K562 (cell line): ENCODE measurements at regions not wholly inside any gene's neighbourhood (a gene's known extent, or its start where the extent isn't known, plus 50 kb on each side); places are given as distances from the start of the nearest gene placed in this dataset.

Source experiments
- ATAC-seq: fragments of 200-7000 bp; cut with Tn5 transposase; 3 replicates; pipeline ENCODE4 v1.9.1; 2020; ENCODE audit warnings: moderate library complexity
- BruUV-seq: library from RNA; stranded (reverse); fragments of 400-500 nt; replicated peaks from 2 replicates; lab custom pipeline; 2021; lab: Mats Ljungman, UMichigan
- CTCF ChIA-PET: fragments of 300-600 bp; formaldehyde crosslinking; extraction: SDS; loops from one replicate; lab custom pipeline; 2021; ENCODE audit warnings: low intra/inter-chr PET ratio; lab: Yijun Ruan, JAX
- POLR2A ChIA-PET: fragments of 300-600, 350-650 bp; sonication (Branson Sonifier 250); formaldehyde crosslinking; extraction: SDS; loops from one replicate; lab custom pipeline; 2021; ENCODE audit warnings: antibody characterized with exemption, inconsistent platforms; lab: Yijun Ruan, JAX
- DNase-seq, 4 experiments: peaks; one replicate each; pipeline versions ENCODE4 v3.0.0 to v3.0.0-alpha.2; 2011 to 2018; ENCODE audit warnings: low spot score in 3 of 4, mixed read lengths in 3 of 4; ENCODE audit errors: extremely low read depth in 1 of 4
- FAIRE-seq: peaks from 2 replicates; lab custom pipeline; 2011; peaks lifted over from hg19 to GRCh38; lab: Jason Lieb, UNC
- H2AFZ ChIP-seq: 2 replicates; pipeline ENCODE4 v1.6.0; 2011; ENCODE audit warnings: low read depth, low read length, control low read depth, inconsistent platforms
- H3K27ac ChIP-seq: fragments of 200-600 bp; 3 replicates; pipeline ENCODE4 v1.8.0; 2011; ENCODE audit warnings: low read depth, mild to moderate bottlenecking, control low read depth, inconsistent platforms, low read length, moderate library complexity, mixed read lengths; ENCODE audit errors: extremely low read depth
- H3K27me3 ChIP-seq, 2 experiments: fragments of 300-600 bp in 1 of 2; 2 replicates in 1 of 2; 3 replicates in 1 of 2; pipeline versions ENCODE4 v1.6.0 to v1.8.0; 2011; ENCODE audit warnings: inconsistent platforms in 2 of 2, low read length in 2 of 2, mild to moderate bottlenecking in 1 of 2, mixed read lengths in 1 of 2, moderate library complexity in 1 of 2; ENCODE audit not compliant: control insufficient read depth in 2 of 2, insufficient read depth in 2 of 2
- H3K36me3 ChIP-seq: fragments of 300-600 bp; 3 replicates; pipeline ENCODE4 v1.8.0; 2011; ENCODE audit warnings: mild to moderate bottlenecking, low read length, inconsistent platforms; ENCODE audit not compliant: control insufficient read depth, insufficient read depth
- H3K4me1 ChIP-seq, 2 experiments: fragments of 200-600 bp in 1 of 2; replicated peaks in 1 of 2; 2 replicates in 1 of 2; 3 replicates in 1 of 2; pipeline versions ENCODE4 v1.5.1 to v1.8.0; 2011; ENCODE audit warnings: inconsistent platforms in 2 of 2, low read length in 2 of 2, mild to moderate bottlenecking in 1 of 2, mixed read lengths in 1 of 2, moderate library complexity in 1 of 2; ENCODE audit not compliant: control insufficient read depth in 2 of 2, insufficient read depth in 2 of 2
- H3K4me2 ChIP-seq: 2 replicates; pipeline ENCODE4 v1.6.1; 2011; ENCODE audit warnings: low read length, control low read depth, inconsistent platforms, mixed read lengths; ENCODE audit not compliant: insufficient read depth
- H3K4me3 ChIP-seq: fragments of 200-600 bp; sonication (generic), shearing (Covaris generic); 2 replicates; pipeline ENCODE4 v1.5.1; 2016; ENCODE audit warnings: control low read depth, inconsistent platforms
- H3K79me2 ChIP-seq: fragments of 200-600 bp; 3 replicates; pipeline ENCODE4 v1.8.0; 2011; ENCODE audit warnings: low read length, inconsistent platforms; ENCODE audit not compliant: control insufficient read depth, insufficient read depth
- H3K9ac ChIP-seq, 2 experiments: 2 replicates each; pipeline versions ENCODE4 v1.6.0 to v1.6.1; 2011; ENCODE audit warnings: low read depth in 2 of 2, low read length in 2 of 2, control low read depth in 1 of 2, inconsistent platforms in 1 of 2, mild to moderate bottlenecking in 1 of 2, mixed read lengths in 1 of 2; ENCODE audit not compliant: insufficient read depth in 1 of 2
- H3K9me1 ChIP-seq: one replicate; pipeline ENCODE4 v1.6.0; 2011; ENCODE audit warnings: inconsistent platforms, mild to moderate bottlenecking, low read length, moderate library complexity; ENCODE audit not compliant: control insufficient read depth, insufficient read depth
- H3K9me3 ChIP-seq: replicated peaks from 2 replicates; pipeline ENCODE4 v1.5.1; 2011; ENCODE audit warnings: low read depth, low read length, inconsistent platforms; ENCODE audit not compliant: control insufficient read depth, insufficient read depth
- H4K20me1 ChIP-seq: replicated peaks from 2 replicates; pipeline ENCODE4 v1.6.1; 2011; ENCODE audit warnings: low read length, inconsistent platforms, mixed read lengths; ENCODE audit not compliant: control insufficient read depth, insufficient read depth
- FOXJ3 ChIP-seq: sonication (generic); formaldehyde crosslinking; IDR thresholded peaks from 2 replicates; pipeline ENCODE4 v1.4.0; 2020; ENCODE audit warnings: mild to moderate bottlenecking, missing genetic modification reagents
- NR2C1 ChIP-seq, 2 experiments: fragments of 450-650 bp; IDR thresholded peaks; 2 replicates each; pipeline ENCODE4 v1.6.1; 2017; ENCODE audit warnings: mild to moderate bottlenecking in 2 of 2, antibody characterized with exemption in 1 of 2, inconsistent platforms in 1 of 2, missing compliant biosample characterization in 1 of 2, missing genetic modification characterization in 1 of 2
- NR2F6 ChIP-seq: fragments of 450-650 bp; formaldehyde crosslinking; IDR thresholded peaks from 2 replicates; pipeline ENCODE4 v1.4.0; 2020; ENCODE audit warnings: mild to moderate bottlenecking
- PHF21A ChIP-seq: fragments of 450-650 bp; IDR thresholded peaks from 2 replicates; pipeline ENCODE4 v1.6.1; 2017; ENCODE audit warnings: low read depth, borderline replicate concordance
- SIN3B ChIP-seq: fragments of 450-650 bp; IDR thresholded peaks from 2 replicates; pipeline ENCODE4 v1.6.1; 2017; ENCODE audit warnings: low read depth, mild to moderate bottlenecking, moderate library complexity
- ZNF282 ChIP-seq: sonication (generic); formaldehyde crosslinking; IDR thresholded peaks from 2 replicates; pipeline ENCODE4 v1.8.1; 2023; ENCODE audit warnings: missing genetic modification reagents
- ZNF764 ChIP-seq: fragments of 250-450 bp; sonication (Bioruptor Pico); IDR thresholded peaks from 2 replicates; pipeline ENCODE4 v1.4.0; 2020; ENCODE audit warnings: low read depth, mild to moderate bottlenecking, moderate library complexity
- WGBS: fragments of 100-300 bp; shearing (Covaris generic); methylation state at CpG from one replicate; pipeline ENCODE4 v1.1.6; 2016; ENCODE audit warnings: low coverage, mixed read lengths; ENCODE audit not compliant: insufficient coverage; ENCODE audit errors: missing lambda C conversion rate; 5-methylcytosine and 5-hydroxymethylcytosine counted together
- in situ Hi-C: fragments of 300-500 bp; cut with MboI; formaldehyde crosslinking; loops from 4 replicates; pipeline ENCODE4 v1.15.0; 2018; ENCODE audit warnings: inconsistent platforms, mixed read lengths
- intact Hi-C: fragments of 100-400 bp; cut with micrococcal nuclease; formaldehyde crosslinking; loops from 2 replicates; pipeline ENCODE4 v1.14.2; 2022
- TF ChIP-seq, protein P1 (sequence below): sonication (generic); formaldehyde crosslinking; IDR thresholded peaks from 2 replicates; pipeline ENCODE4 v1.8.0; 2022; ENCODE audit warnings: mild to moderate bottlenecking, low read depth, missing genetic modification reagents
- TF ChIP-seq, protein P2 (sequence below): fragments of 450-650 bp; IDR thresholded peaks from 2 replicates; pipeline ENCODE4 v1.6.1; 2017; ENCODE audit warnings: antibody characterized with exemption
- TF ChIP-seq, protein P3 (sequence below): fragments of 200-400 bp; formaldehyde crosslinking; IDR thresholded peaks from 2 replicates; pipeline ENCODE4 v1.6.1; 2017; ENCODE audit warnings: mild to moderate bottlenecking, low read depth, low read length, moderate library complexity

DNA sequence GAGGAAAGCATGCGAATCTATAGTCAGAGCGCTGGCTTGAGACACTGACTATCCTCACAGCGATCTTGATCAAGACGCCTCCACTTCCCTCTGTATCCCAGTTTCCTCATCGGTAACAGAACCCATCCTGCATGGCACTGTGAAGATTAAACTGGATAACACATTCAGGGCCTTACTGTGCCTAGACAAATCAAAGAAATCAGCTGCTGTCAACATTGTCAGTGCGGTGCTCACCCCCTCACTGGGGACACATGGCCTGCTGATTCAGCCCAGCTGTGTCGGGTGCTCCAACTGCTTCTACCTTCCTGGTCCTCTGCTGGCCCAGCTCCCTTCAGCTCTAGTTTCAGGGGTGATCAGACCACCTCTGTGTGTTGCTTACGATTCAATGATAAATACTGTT lies 268.6 kb upstream of the AGAP1 start:
- H3K9ac ChIP-seq: no peak overlapping the region
- no peaks in the 10 kb centered on the region for H4K20me1 ChIP-seq
- DNase-seq (no peak), ATAC-seq (no peak), FAIRE-seq (no peak)
- ChIA-PET CTCF (no interaction called here), POLR2A (no interaction called here)
- no peaks in the 10 kb centered on the region for H3K79me2 ChIP-seq
- in situ Hi-C loops (no loop called here), intact Hi-C loops (no loop called here)
- TF ChIP-seq, protein P1, sequence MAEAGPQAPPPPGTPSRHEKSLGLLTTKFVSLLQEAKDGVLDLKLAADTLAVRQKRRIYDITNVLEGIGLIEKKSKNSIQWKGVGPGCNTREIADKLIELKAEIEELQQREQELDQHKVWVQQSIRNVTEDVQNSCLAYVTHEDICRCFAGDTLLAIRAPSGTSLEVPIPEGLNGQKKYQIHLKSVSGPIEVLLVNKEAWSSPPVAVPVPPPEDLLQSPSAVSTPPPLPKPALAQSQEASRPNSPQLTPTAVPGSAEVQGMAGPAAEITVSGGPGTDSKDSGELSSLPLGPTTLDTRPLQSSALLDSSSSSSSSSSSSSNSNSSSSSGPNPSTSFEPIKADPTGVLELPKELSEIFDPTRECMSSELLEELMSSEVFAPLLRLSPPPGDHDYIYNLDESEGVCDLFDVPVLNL (CRISPR knock-in tag): no peak
- TF ChIP-seq NR2F6 (CRISPR knock-in tag): no peak
- TF ChIP-seq FOXJ3 (CRISPR knock-in tag): no peak
- no peak overlapping the region for H3K4me3 ChIP-seq
- no peak overlapping the region for H3K4me2 ChIP-seq
- H3K9me1 ChIP-seq: no peaks in the 10 kb centered on the region
- H3K4me1 ChIP-seq: no peaks in the 10 kb centered on the region
- peaks cover 7 to 31% of the 10 kb centered on the region in 2 experiments; a peak in 4 of 5 replicates for H3K27me3 ChIP-seq
- H3K27ac ChIP-seq: no peak overlapping the region
- no TSS peak for BruUV-seq
- WGBS: 2% methylated on average over 7 of the region's 8 CpGs
- no peaks in the 10 kb centered on the region for H3K9me3 ChIP-seq
- H2AFZ ChIP-seq: no peak overlapping the region
- H3K36me3 ChIP-seq: no peaks in the 10 kb centered on the region

DNA sequence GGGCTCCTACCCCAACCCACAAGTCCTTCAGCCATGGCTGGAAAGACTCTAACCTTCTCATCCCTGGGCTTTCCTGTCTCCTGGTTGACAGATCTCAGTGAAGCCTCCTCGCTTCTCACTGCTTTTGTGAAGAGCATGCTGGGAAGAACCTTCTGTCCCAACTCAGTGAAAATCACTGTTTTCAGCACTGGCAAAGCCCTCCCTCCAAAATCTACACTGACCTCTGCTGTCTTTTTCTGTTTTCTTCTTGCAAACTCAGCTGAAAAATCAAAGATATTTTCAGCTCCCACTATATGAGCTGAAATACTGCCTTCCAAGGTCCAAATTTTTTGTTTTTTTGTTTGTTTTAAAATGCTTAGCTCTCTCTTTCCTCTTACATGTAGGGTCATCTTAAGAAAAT lies 266.3 kb upstream of the AGAP1 start:
- no peak for DNase-seq
- FAIRE-seq: no peak
- H3K79me2 ChIP-seq: no peaks in the 10 kb centered on the region
- WGBS: no CpG with 5 or more reads among the region's 1 CpG
- H3K27ac ChIP-seq: no peak overlapping the region
- intact Hi-C loops: no loop called here
- H3K4me3 ChIP-seq: no peak overlapping the region
- no peak for ATAC-seq
- in situ Hi-C loops: no loop called here
- H3K36me3 ChIP-seq: no peaks in the 10 kb centered on the region
- H3K27me3 ChIP-seq: peaks cover 12 to 39% of the 10 kb centered on the region in 2 experiments; a peak in 4 of 5 replicates
- no TSS peak for BruUV-seq
- H3K9ac ChIP-seq: no peak overlapping the region
- H3K4me1 ChIP-seq: no peaks in the 10 kb centered on the region
- ChIA-PET POLR2A (interaction anchor here (0.6 kb wide), 1 partner anchor 571 kb away, joined by 4 read pairs; no protein-coding TSS in a partner anchor), CTCF (no interaction called here)
- no peak overlapping the region for H2AFZ ChIP-seq
- no peaks in the 10 kb centered on the region for H4K20me1 ChIP-seq
- no peaks in the 10 kb centered on the region for H3K9me1 ChIP-seq
- H3K9me3 ChIP-seq: no peaks in the 10 kb centered on the region
- no peak overlapping the region for H3K4me2 ChIP-seq
- no peak for TF ChIP-seq ZNF282 (CRISPR knock-in tag)
- TF ChIP-seq, protein P2, sequence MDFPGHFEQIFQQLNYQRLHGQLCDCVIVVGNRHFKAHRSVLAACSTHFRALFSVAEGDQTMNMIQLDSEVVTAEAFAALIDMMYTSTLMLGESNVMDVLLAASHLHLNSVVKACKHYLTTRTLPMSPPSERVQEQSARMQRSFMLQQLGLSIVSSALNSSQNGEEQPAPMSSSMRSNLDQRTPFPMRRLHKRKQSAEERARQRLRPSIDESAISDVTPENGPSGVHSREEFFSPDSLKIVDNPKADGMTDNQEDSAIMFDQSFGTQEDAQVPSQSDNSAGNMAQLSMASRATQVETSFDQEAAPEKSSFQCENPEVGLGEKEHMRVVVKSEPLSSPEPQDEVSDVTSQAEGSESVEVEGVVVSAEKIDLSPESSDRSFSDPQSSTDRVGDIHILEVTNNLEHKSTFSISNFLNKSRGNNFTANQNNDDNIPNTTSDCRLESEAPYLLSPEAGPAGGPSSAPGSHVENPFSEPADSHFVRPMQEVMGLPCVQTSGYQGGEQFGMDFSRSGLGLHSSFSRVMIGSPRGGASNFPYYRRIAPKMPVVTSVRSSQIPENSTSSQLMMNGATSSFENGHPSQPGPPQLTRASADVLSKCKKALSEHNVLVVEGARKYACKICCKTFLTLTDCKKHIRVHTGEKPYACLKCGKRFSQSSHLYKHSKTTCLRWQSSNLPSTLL: no peak
- TF ChIP-seq, protein P3, sequence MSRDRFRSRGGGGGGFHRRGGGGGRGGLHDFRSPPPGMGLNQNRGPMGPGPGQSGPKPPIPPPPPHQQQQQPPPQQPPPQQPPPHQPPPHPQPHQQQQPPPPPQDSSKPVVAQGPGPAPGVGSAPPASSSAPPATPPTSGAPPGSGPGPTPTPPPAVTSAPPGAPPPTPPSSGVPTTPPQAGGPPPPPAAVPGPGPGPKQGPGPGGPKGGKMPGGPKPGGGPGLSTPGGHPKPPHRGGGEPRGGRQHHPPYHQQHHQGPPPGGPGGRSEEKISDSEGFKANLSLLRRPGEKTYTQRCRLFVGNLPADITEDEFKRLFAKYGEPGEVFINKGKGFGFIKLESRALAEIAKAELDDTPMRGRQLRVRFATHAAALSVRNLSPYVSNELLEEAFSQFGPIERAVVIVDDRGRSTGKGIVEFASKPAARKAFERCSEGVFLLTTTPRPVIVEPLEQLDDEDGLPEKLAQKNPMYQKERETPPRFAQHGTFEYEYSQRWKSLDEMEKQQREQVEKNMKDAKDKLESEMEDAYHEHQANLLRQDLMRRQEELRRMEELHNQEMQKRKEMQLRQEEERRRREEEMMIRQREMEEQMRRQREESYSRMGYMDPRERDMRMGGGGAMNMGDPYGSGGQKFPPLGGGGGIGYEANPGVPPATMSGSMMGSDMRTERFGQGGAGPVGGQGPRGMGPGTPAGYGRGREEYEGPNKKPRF: no peak
- no peak for TF ChIP-seq SIN3B
- no peak for TF ChIP-seq ZNF764 (CRISPR knock-in tag)
- TF ChIP-seq PHF21A: no peak
- no peak for TF ChIP-seq NR2C1 (IDR thresholded peaks at IDR 0.05)
- TF ChIP-seq NR2C1 (tag; IDR thresholded peaks at IDR 0.05): no peak
